ENCODE measurements at regions not wholly inside any gene's neighbourhood (a gene's known extent, or its start where the extent isn't known, plus 50 kb on each side); places are given as distances from the start of the nearest gene placed in this dataset.

DNA sequence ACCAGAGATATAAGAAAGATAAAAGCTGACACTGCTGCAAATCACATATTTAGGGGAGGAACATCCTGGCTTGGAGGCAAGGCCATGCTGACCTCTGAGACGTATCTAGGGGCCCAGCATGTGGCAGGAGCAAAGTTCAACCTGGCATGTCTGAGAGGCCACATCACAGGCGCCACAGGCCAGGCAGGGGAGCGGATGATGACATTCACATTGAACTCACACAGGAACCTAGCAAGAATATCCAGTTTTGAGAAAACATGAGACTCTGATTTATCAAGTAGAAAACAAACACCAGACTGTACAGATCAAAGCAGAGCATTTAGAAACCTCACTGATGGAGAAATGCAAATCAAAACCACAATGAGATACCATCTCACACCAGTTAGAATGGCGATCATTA lies 64.2 kb upstream of the STK32A start:
- FAIRE-seq (no peak), DNase-seq (ENCODE audit: low read depth) (peak; percentile 35)
- Mint-ChIP-seq H3K4me3 (ENCODE audit: unreplicated experiment) (no peak overlapping the region), H3K27me3 (ENCODE audit: low read depth, unreplicated experiment) (no peaks in the 10 kb centered on the region), H3K4me1 (ENCODE audit: low read depth, unreplicated experiment) (peaks cover 42% of the 10 kb centered on the region), H3K9me3 (ENCODE audit: unreplicated experiment) (no peaks in the 10 kb centered on the region), H3K27ac (ENCODE audit: unreplicated experiment) (peak overlapping the region; percentile 30), H3K36me3 (ENCODE audit: low read depth, unreplicated experiment) (no peaks in the 10 kb centered on the region)
- Histone ChIP-seq H3K9ac (ENCODE audit: low read length) (no peak overlapping the region), H3K79me2 (ENCODE audit: insufficient read depth, low read length) (no peaks in the 10 kb centered on the region), H2AFZ (ENCODE audit: low read depth, low read length) (no peak overlapping the region), H3K36me3 (ENCODE audit: insufficient read depth, low read length) (no peaks in the 10 kb centered on the region), H3K9me3 (ENCODE audit: insufficient read depth, low read depth, low read length) (no peaks in the 10 kb centered on the region), H3K4me2 (ENCODE audit: low read length) (no peak overlapping the region), H3K27ac (ENCODE audit: low read depth, low read length) (no peak overlapping the region), H3K4me3 (ENCODE audit: insufficient read depth, low read depth, low read length) (no peak overlapping the region), H4K20me1 (ENCODE audit: insufficient read depth, low read length) (no peaks in the 10 kb centered on the region), H3K4me1 (ENCODE audit: insufficient read depth, low read length) (peaks cover 15% of the 10 kb centered on the region), H3K27me3 (ENCODE audit: insufficient read depth, low read length) (no peaks in the 10 kb centered on the region)
- TF ChIP-seq, protein P1, sequence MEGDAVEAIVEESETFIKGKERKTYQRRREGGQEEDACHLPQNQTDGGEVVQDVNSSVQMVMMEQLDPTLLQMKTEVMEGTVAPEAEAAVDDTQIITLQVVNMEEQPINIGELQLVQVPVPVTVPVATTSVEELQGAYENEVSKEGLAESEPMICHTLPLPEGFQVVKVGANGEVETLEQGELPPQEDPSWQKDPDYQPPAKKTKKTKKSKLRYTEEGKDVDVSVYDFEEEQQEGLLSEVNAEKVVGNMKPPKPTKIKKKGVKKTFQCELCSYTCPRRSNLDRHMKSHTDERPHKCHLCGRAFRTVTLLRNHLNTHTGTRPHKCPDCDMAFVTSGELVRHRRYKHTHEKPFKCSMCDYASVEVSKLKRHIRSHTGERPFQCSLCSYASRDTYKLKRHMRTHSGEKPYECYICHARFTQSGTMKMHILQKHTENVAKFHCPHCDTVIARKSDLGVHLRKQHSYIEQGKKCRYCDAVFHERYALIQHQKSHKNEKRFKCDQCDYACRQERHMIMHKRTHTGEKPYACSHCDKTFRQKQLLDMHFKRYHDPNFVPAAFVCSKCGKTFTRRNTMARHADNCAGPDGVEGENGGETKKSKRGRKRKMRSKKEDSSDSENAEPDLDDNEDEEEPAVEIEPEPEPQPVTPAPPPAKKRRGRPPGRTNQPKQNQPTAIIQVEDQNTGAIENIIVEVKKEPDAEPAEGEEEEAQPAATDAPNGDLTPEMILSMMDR (IDR thresholded peaks at IDR 0.05; ENCODE audit: insufficient read depth, low read depth, low read length): no peak
- no peak for TF ChIP-seq EZH2 (IDR thresholded peaks at IDR 0.05; ENCODE audit: insufficient read depth, low read length)

DNA sequence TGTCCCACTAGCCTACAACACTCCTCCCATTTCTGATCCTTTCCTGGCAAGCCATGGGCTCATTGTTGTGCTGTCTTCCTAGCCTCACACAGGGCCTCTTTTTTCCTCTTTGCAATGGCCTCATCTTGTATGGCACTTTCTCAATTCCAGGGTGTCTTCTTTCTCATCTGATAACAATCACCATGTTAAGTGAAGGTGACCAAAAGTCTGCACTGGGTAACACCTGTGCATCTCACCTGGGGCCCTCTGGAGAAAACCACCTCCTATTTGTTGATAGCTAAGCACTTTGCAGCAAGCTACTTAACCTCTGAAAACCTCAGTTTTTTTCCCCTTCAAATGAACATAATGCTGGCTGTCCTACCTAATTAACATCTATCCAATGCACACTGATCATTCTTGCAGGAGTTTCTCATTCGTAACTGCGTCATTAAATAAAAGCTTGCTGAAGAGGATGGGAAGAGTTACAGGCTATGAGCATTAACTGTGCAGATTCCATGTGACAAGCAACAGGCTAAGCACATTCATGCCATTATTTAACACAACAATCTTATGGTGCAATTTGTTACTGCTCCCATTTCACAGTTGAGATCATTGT lies 60.1 kb upstream of the STK32A start:
- Mint-ChIP-seq H3K27me3 (ENCODE audit: low read depth, unreplicated experiment) (no peaks in the 10 kb centered on the region), H3K4me3 (ENCODE audit: unreplicated experiment) (no peak overlapping the region), H3K4me1 (ENCODE audit: low read depth, unreplicated experiment) (peaks cover 43% of the 10 kb centered on the region), H3K9me3 (ENCODE audit: unreplicated experiment) (peaks cover 2% of the 10 kb centered on the region), H3K36me3 (ENCODE audit: low read depth, unreplicated experiment) (no peaks in the 10 kb centered on the region), H3K27ac (ENCODE audit: unreplicated experiment) (no peak overlapping the region)
- Histone ChIP-seq H3K9ac (ENCODE audit: low read length) (no peak overlapping the region), H4K20me1 (ENCODE audit: insufficient read depth, low read length) (no peaks in the 10 kb centered on the region), H3K4me3 (ENCODE audit: insufficient read depth, low read depth, low read length) (no peak overlapping the region), H3K4me1 (ENCODE audit: insufficient read depth, low read length) (peaks cover 18% of the 10 kb centered on the region), H3K27me3 (ENCODE audit: insufficient read depth, low read length) (no peaks in the 10 kb centered on the region), H3K9me3 (ENCODE audit: insufficient read depth, low read depth, low read length) (no peaks in the 10 kb centered on the region), H2AFZ (ENCODE audit: low read depth, low read length) (no peak overlapping the region), H3K79me2 (ENCODE audit: insufficient read depth, low read length) (no peaks in the 10 kb centered on the region), H3K36me3 (ENCODE audit: insufficient read depth, low read length) (no peaks in the 10 kb centered on the region), H3K4me2 (ENCODE audit: low read length) (no peak overlapping the region), H3K27ac (ENCODE audit: low read depth, low read length) (no peak overlapping the region)
- FAIRE-seq (no peak), DNase-seq (ENCODE audit: low read depth) (no peak)
- no peak for TF ChIP-seq EZH2 (IDR thresholded peaks at IDR 0.05; ENCODE audit: insufficient read depth, low read length)
- TF ChIP-seq, protein P1 (IDR thresholded peaks at IDR 0.05; ENCODE audit: insufficient read depth, low read depth, low read length): no peak

GRCh38 chr5:147175516-147176097 lies 59.2 kb upstream of the STK32A start:
- Mint-ChIP-seq H3K9me3 (ENCODE audit: unreplicated experiment) (peaks cover 2% of the 10 kb centered on the region), H3K4me1 (ENCODE audit: low read depth, unreplicated experiment) (peaks cover 42% of the 10 kb centered on the region), H3K36me3 (ENCODE audit: low read depth, unreplicated experiment) (no peaks in the 10 kb centered on the region), H3K4me3 (ENCODE audit: unreplicated experiment) (no peak overlapping the region), H3K27ac (ENCODE audit: unreplicated experiment) (no peak overlapping the region), H3K27me3 (ENCODE audit: low read depth, unreplicated experiment) (no peaks in the 10 kb centered on the region)
- Histone ChIP-seq H3K27me3 (ENCODE audit: insufficient read depth, low read length) (no peaks in the 10 kb centered on the region), H3K27ac (ENCODE audit: low read depth, low read length) (no peak overlapping the region), H2AFZ (ENCODE audit: low read depth, low read length) (no peak overlapping the region), H3K9me3 (ENCODE audit: insufficient read depth, low read depth, low read length) (no peaks in the 10 kb centered on the region), H3K9ac (ENCODE audit: low read length) (no peak overlapping the region), H3K4me3 (ENCODE audit: insufficient read depth, low read depth, low read length) (no peak overlapping the region), H3K36me3 (ENCODE audit: insufficient read depth, low read length) (no peaks in the 10 kb centered on the region), H3K4me1 (ENCODE audit: insufficient read depth, low read length) (peaks cover 19% of the 10 kb centered on the region), H4K20me1 (ENCODE audit: insufficient read depth, low read length) (no peaks in the 10 kb centered on the region), H3K79me2 (ENCODE audit: insufficient read depth, low read length) (no peaks in the 10 kb centered on the region), H3K4me2 (ENCODE audit: low read length) (no peak overlapping the region)
- no peak for FAIRE-seq
- no peak for DNase-seq (ENCODE audit: low read depth)
- TF ChIP-seq, protein P1 (IDR thresholded peaks at IDR 0.05; ENCODE audit: insufficient read depth, low read depth, low read length): no peak
- TF ChIP-seq EZH2 (IDR thresholded peaks at IDR 0.05; ENCODE audit: insufficient read depth, low read length): no peak

Data from astrocyte (in vitro differentiated cells and primary cell).